ENCODE measurements at regions not wholly inside any gene's neighbourhood (a gene's known extent, or its start where the extent isn't known, plus 50 kb on each side); places are given as distances from the start of the nearest gene placed in this dataset.

DNA sequence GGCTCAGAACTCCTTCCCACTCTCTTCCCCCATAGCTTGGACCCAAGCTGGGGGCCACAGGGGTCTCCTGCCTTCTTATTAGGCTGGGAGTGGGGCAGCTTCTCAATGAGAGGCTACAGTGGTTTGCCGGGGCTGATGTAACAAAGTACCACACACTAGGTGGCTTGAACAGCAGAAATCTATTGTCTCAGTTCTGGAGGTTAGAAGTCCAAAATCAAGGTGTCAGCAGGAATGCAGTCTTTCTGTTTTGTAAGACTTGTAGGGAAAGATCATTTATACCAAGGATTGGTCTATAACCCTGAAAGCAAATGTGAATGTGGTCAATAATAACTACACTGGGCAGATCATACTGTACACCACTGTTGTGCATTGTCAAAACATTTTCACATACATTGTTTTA lies 124.5 kb upstream of the ARHGAP5 start:
- in situ Hi-C loops (cut with HindIII; ENCODE audit: low sequenced_read_pairs) = no loop called here
- no peak overlapping the region for H3K4me3 ChIP-seq (ENCODE audit: low read depth, low read length)
- TF ChIP-seq CTCF (IDR thresholded peaks at IDR 0.05; ENCODE audit: low read depth, low read length, missing control alignments) = no peak
- DNase-seq (ENCODE audit: low read depth) = no peak

- DNase-seq (ENCODE audit: low read depth) = no peak
- no peak for TF ChIP-seq CTCF (IDR thresholded peaks at IDR 0.05; ENCODE audit: low read depth, low read length, missing control alignments)
- in situ Hi-C loops (cut with HindIII; ENCODE audit: low sequenced_read_pairs) = no loop called here
- H3K4me3 ChIP-seq (ENCODE audit: low read depth, low read length) = no peak overlapping the region
These were observed 123.9 kb upstream of the ARHGAP5 start for GRCh38 chr14:31953210-31953609.

GRCh38 chr14:31954991-31955390 lies 122.1 kb upstream of the ARHGAP5 start:
- in situ Hi-C loops (cut with HindIII; ENCODE audit: low sequenced_read_pairs) = no loop called here
- TF ChIP-seq CTCF (IDR thresholded peaks at IDR 0.05; ENCODE audit: low read depth, low read length, missing control alignments) = no peak
- no peak for DNase-seq (ENCODE audit: low read depth)
- no peak overlapping the region for H3K4me3 ChIP-seq (ENCODE audit: low read depth, low read length)

DNA sequence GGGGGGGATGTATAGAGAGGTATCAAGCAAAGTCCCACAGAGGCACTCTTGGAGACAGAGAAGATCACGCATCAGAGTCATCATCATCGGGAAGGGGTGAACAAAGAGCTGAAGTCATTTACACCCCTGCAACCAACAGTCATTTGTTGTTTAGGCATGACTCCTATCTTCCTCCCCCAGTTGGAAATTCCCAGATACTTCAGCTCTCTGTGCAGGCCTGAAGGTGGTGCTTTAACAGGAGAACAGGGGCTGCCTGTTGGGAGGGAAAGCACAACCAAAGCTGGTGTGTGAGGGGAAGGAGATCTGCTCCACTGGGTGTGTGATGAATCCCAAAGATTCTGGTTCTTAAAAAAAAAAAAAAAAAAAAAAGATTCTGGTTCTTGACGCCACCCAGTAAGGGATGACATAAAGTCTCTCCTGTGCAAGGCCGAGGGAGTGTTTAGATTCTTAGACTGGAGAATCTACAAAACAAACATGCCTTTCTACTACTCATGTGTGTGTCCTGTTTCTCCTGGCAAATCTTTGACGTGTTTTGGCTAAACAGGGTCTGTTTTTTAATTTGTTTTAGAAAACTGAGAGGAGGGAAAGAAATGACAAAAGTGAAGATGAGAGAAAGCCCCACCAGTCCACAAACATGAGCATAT lies 121.0 kb upstream of the ARHGAP5 start:
- DNase-seq (ENCODE audit: low read depth) = no peak
- in situ Hi-C loops (cut with HindIII; ENCODE audit: low sequenced_read_pairs) = no loop called here

GRCh38 chr14:31957565-31957964 lies 119.5 kb upstream of the ARHGAP5 start:
- in situ Hi-C loops (cut with HindIII; ENCODE audit: low sequenced_read_pairs) = no loop called here
- TF ChIP-seq CTCF (IDR thresholded peaks at IDR 0.05; ENCODE audit: low read depth, low read length, missing control alignments) = no peak

More for the DNA sequence above, 121.0 kb upstream of the ARHGAP5 start:
- H3K4me3 ChIP-seq (ENCODE audit: low read depth, low read length) = no peak overlapping the region
- no peak for TF ChIP-seq CTCF (IDR thresholded peaks at IDR 0.05; ENCODE audit: low read depth, low read length, missing control alignments)

DNA sequence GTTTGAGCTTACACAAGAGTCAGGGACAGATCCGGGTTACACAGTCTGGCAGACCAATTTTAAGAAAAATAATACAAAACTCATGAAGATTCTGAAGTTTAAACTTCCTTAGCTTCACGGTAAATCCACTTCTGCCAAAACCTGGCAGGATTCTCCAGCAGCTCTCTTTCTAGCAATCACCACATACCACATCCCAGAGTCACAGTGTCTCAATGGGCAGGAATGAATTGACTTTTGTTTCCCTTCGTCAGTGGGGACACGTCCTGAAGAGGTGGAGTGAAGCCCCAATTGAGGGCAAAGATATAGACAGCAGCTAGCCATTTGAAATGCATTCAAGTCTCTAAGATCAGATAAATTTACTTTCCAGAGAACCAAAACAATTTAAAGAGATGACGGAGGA lies 117.1 kb upstream of the ARHGAP5 start:
- H3K4me3 ChIP-seq (ENCODE audit: low read depth, low read length) = no peak overlapping the region
- no peak for TF ChIP-seq CTCF (IDR thresholded peaks at IDR 0.05; ENCODE audit: low read depth, low read length, missing control alignments)
- no peak for DNase-seq (ENCODE audit: low read depth)
- in situ Hi-C loops (cut with HindIII; ENCODE audit: low sequenced_read_pairs) = no loop called here

More at GRCh38 chr14:31957565-31957964, 119.5 kb upstream of the ARHGAP5 start:
- DNase-seq (ENCODE audit: low read depth) = no peak
- no peak overlapping the region for H3K4me3 ChIP-seq (ENCODE audit: low read depth, low read length)

All from astrocyte of the cerebellum (primary cell).